Mesothelial cell of epicardium (in vitro differentiated cells): ENCODE measurements at regions not wholly inside any gene's neighbourhood (a gene's known extent, or its start where the extent isn't known, plus 50 kb on each side); places are given as distances from the start of the nearest gene placed in this dataset.

Experiments used
- DNase-seq, 2 experiments: peaks; one replicate each; pipeline ENCODE4 v3.0.0; 2021; ENCODE audit warnings: low spot score in 2 of 2; ENCODE audit not compliant: unreplicated experiment in 2 of 2
- H3K27ac Mint-ChIP-seq: 2 replicates; pipeline ENCODE4 v1.8.0; 2021; ENCODE audit warnings: mixed read lengths
- H3K27me3 Mint-ChIP-seq: 2 replicates; pipeline ENCODE4 v1.8.0; 2021; ENCODE audit warnings: low read depth, mixed read lengths
- H3K36me3 Mint-ChIP-seq: 2 replicates; pipeline ENCODE4 v1.8.0; 2021; ENCODE audit warnings: mixed read lengths
- H3K4me1 Mint-ChIP-seq: 2 replicates; pipeline ENCODE4 v1.8.0; 2021; ENCODE audit warnings: mixed read lengths
- H3K4me3 Mint-ChIP-seq: 2 replicates; pipeline ENCODE4 v1.8.0; 2021; ENCODE audit warnings: mild to moderate bottlenecking, moderate library complexity, mixed read lengths
- H3K9me3 Mint-ChIP-seq: 2 replicates; pipeline ENCODE4 v1.8.0; 2021; ENCODE audit warnings: mixed read lengths
- CTCF ChIP-seq: fragments of 200-600 bp; sonication (generic); IDR thresholded peaks from one replicate; pipeline ENCODE4 v1.5.0; 2021; ENCODE audit warnings: antibody characterized with exemption; ENCODE audit not compliant: unreplicated experiment

GRCh38 chr2:129709001-129709955 is 270.2 kb upstream of the RAB6C start:
- no peak for DNase-seq
- H3K4me3 Mint-ChIP-seq, result no peak overlapping the region
- peaks cover 2% of the 10 kb centered on the region for H3K36me3 Mint-ChIP-seq
- H3K4me1 Mint-ChIP-seq, result peaks cover 10% of the 10 kb centered on the region
- peak overlapping the region; percentile 72 for H3K27ac Mint-ChIP-seq
- no peaks in the 10 kb centered on the region for H3K27me3 Mint-ChIP-seq
- no peak for TF ChIP-seq CTCF
- H3K9me3 Mint-ChIP-seq, result peaks cover 20% of the 10 kb centered on the region

GRCh38 chr2:129709956-129710598 is 269.4 kb upstream of the RAB6C start:
- Mint-ChIP-seq H3K27me3 (no peaks in the 10 kb centered on the region), H3K27ac (no peak overlapping the region), H3K4me3 (no peak overlapping the region), H3K36me3 (no peaks in the 10 kb centered on the region), H3K9me3 (peaks cover 12% of the 10 kb centered on the region), H3K4me1 (peaks cover 10% of the 10 kb centered on the region)
- no peak for DNase-seq
- no peak for TF ChIP-seq CTCF

GRCh38 chr2:129710670-129711495 is 268.6 kb upstream of the RAB6C start:
- Mint-ChIP-seq H3K27ac (no peak overlapping the region), H3K9me3 (peaks cover 8% of the 10 kb centered on the region), H3K36me3 (no peaks in the 10 kb centered on the region), H3K4me3 (no peak overlapping the region), H3K27me3 (no peaks in the 10 kb centered on the region), H3K4me1 (peaks cover 10% of the 10 kb centered on the region)
- no peak for TF ChIP-seq CTCF
- no peak for DNase-seq

- DNase-seq, result no peak
- Mint-ChIP-seq H3K27ac (no peak overlapping the region), H3K4me1 (peaks cover 10% of the 10 kb centered on the region), H3K36me3 (no peaks in the 10 kb centered on the region), H3K27me3 (no peaks in the 10 kb centered on the region), H3K9me3 (no peaks in the 10 kb centered on the region), H3K4me3 (no peak overlapping the region)
- no peak for TF ChIP-seq CTCF
Observed at GRCh38 chr2:129711816-129712675, 267.4 kb upstream of the RAB6C start.

- no peak overlapping the region for H3K27ac Mint-ChIP-seq
- no peaks in the 10 kb centered on the region for H3K27me3 Mint-ChIP-seq
- H3K4me3 Mint-ChIP-seq, result no peak overlapping the region
- DNase-seq, result no peak
- H3K9me3 Mint-ChIP-seq, result no peaks in the 10 kb centered on the region
- H3K4me1 Mint-ChIP-seq, result peaks cover 12% of the 10 kb centered on the region
- TF ChIP-seq CTCF, result no peak
- H3K36me3 Mint-ChIP-seq, result no peaks in the 10 kb centered on the region
Observed at GRCh38 chr2:129712676-129712985, 266.8 kb upstream of the RAB6C start.
